HepG2 (cell line): ENCODE measurements at regions not wholly inside any gene's neighbourhood (a gene's known extent, or its start where the extent isn't known, plus 50 kb on each side); places are given as distances from the start of the nearest gene placed in this dataset.

Experiments used
- ATAC-seq: fragments of 200-7000 bp; cut with Tn5 transposase; 3 replicates; pipeline ENCODE4 v1.9.1; 2020; ENCODE audit warnings: mild to moderate bottlenecking, moderate library complexity
- BruUV-seq: library from RNA; stranded (reverse); fragments of 400-500 nt; replicated peaks from 2 replicates; lab custom pipeline; 2021; lab: Mats Ljungman, UMichigan
- CTCF ChIA-PET: fragments of 300-600 bp; formaldehyde crosslinking; extraction: SDS; loops from one replicate; lab custom pipeline; 2021; ENCODE audit warnings: low total read pairs, inconsistent platforms, low intra/inter-chr PET ratio; lab: Yijun Ruan, JAX
- POLR2A ChIA-PET: fragments of 350-600 bp; sonication (Branson Sonifier 250); formaldehyde crosslinking; loops from one replicate; lab custom pipeline; 2020; ENCODE audit warnings: antibody characterized with exemption, inconsistent platforms; lab: Yijun Ruan, JAX
- DNase-seq: peaks from one replicate; pipeline ENCODE4 v3.0.0-alpha.2; 2015; ENCODE audit warnings: low spot score
- FAIRE-seq: peaks from 3 replicates; lab custom pipeline; 2011; peaks lifted over from hg19 to GRCh38; lab: Jason Lieb, UNC
- H2AFZ ChIP-seq: one replicate; pipeline ENCODE4 v1.6.1; 2011; ENCODE audit warnings: low read length, inconsistent platforms
- H3K27ac ChIP-seq: fragments of 300-600 bp; 3 replicates; pipeline ENCODE4 v1.8.0; 2011; ENCODE audit warnings: mixed run types, mild to moderate bottlenecking, mixed read lengths, low read length, inconsistent platforms; ENCODE audit not compliant: insufficient read depth; ENCODE audit errors: extremely low read length
- H3K27me3 ChIP-seq, 2 experiments: fragments of 200-600 bp in 1 of 2; 2 replicates in 1 of 2; 3 replicates in 1 of 2; pipeline versions ENCODE4 v1.6.0 to v1.8.0; 2011; ENCODE audit warnings: low read length in 2 of 2, mild to moderate bottlenecking in 2 of 2, moderate library complexity in 2 of 2, inconsistent platforms in 1 of 2; ENCODE audit not compliant: insufficient read depth in 2 of 2, control insufficient read depth in 1 of 2
- H3K36me3 ChIP-seq, 2 experiments: fragments of 200-600 bp in 1 of 2; replicated peaks in 1 of 2; 2 replicates in 1 of 2; 3 replicates in 1 of 2; pipeline versions ENCODE4 v1.5.1 to v1.8.0; 2011; ENCODE audit warnings: low read length in 2 of 2, inconsistent platforms in 1 of 2; ENCODE audit not compliant: insufficient read depth in 2 of 2, control insufficient read depth in 1 of 2
- H3K4me1 ChIP-seq: 2 replicates; pipeline ENCODE4 v1.5.1; 2012; ENCODE audit warnings: low read length, inconsistent platforms; ENCODE audit not compliant: insufficient read depth
- H3K4me2 ChIP-seq: 2 replicates; pipeline ENCODE4 v1.6.0; 2011; ENCODE audit warnings: low read depth, low read length, inconsistent platforms
- H3K4me3 ChIP-seq, 3 experiments: fragments of 200-600 bp in 1 of 3; sonication (generic), shearing (Covaris generic) in 1 of 3; replicated peaks in 1 of 3; 2 replicates each; pipeline ENCODE4 v1.5.1; 2011 to 2016; ENCODE audit warnings: low read length in 3 of 3, inconsistent platforms in 2 of 3, low read depth in 2 of 3, mild to moderate bottlenecking in 2 of 3, control low read depth in 1 of 3, mixed read lengths in 1 of 3; ENCODE audit not compliant: insufficient read depth in 1 of 3
- H3K79me2 ChIP-seq: one replicate; pipeline ENCODE4 v1.6.1; 2011; ENCODE audit warnings: low read length, inconsistent platforms; ENCODE audit not compliant: insufficient read depth
- H3K9ac ChIP-seq: 2 replicates; pipeline ENCODE4 v1.6.0; 2011; ENCODE audit warnings: mild to moderate bottlenecking, low read depth, low read length, inconsistent platforms; ENCODE audit not compliant: insufficient read depth
- H3K9me3 ChIP-seq: 2 replicates; pipeline ENCODE4 v1.5.1; 2012; ENCODE audit warnings: mild to moderate bottlenecking, low read length
- H4K20me1 ChIP-seq: 2 replicates; pipeline ENCODE4 v1.6.0; 2011; ENCODE audit warnings: inconsistent platforms, mild to moderate bottlenecking, low read length, moderate library complexity; ENCODE audit not compliant: insufficient read depth
- ATF4 ChIP-seq, 2 experiments: fragments of 450-650 bp in 1 of 2; sonication (generic) in 1 of 2; formaldehyde crosslinking; IDR thresholded peaks; 2 replicates each; pipeline versions ENCODE4 v1.5.0 to v1.8.0; 2020 to 2022; ENCODE audit warnings: mild to moderate bottlenecking in 1 of 2, missing genetic modification reagents in 1 of 2
- FOSL2 ChIP-seq: sonication (generic); formaldehyde crosslinking; IDR thresholded peaks from 2 replicates; pipeline ENCODE4 v1.4.0; 2020; ENCODE audit warnings: missing genetic modification reagents
- HOXA7 ChIP-seq: sonication (generic); formaldehyde crosslinking; IDR thresholded peaks from 2 replicates; pipeline ENCODE4 v1.8.1; 2022; ENCODE audit warnings: mild to moderate bottlenecking, missing genetic modification reagents, moderate library complexity
- MED8 ChIP-seq: sonication (generic); formaldehyde crosslinking; IDR thresholded peaks from 2 replicates; pipeline ENCODE4 v1.8.1; 2023; ENCODE audit warnings: mild to moderate bottlenecking, missing genetic modification reagents; ENCODE audit not compliant: insufficient replicate concordance
- NFE2L2 ChIP-seq: fragments of 150-350 bp; IDR thresholded peaks from 2 replicates; pipeline ENCODE4 v1.6.1; 2014; ENCODE audit warnings: low read length
- PITX1 ChIP-seq: sonication (generic); formaldehyde crosslinking; IDR thresholded peaks from 2 replicates; pipeline ENCODE4 v1.5.1; 2020; ENCODE audit warnings: mild to moderate bottlenecking, missing genetic modification reagents
- SP2 ChIP-seq: sonication (generic); formaldehyde crosslinking; IDR thresholded peaks from 2 replicates; pipeline ENCODE4 v1.5.1; 2020; ENCODE audit warnings: mild to moderate bottlenecking, missing genetic modification reagents
- ZFP62 ChIP-seq: sonication (generic); formaldehyde crosslinking; IDR thresholded peaks from 2 replicates; pipeline ENCODE4 v1.4.0; 2020; ENCODE audit warnings: missing genetic modification reagents
- ZNF317 ChIP-seq: sonication (generic); formaldehyde crosslinking; IDR thresholded peaks from 2 replicates; pipeline ENCODE4 v1.5.0; 2020; ENCODE audit warnings: mild to moderate bottlenecking, missing genetic modification reagents
- ZNF367 ChIP-seq: sonication (generic); formaldehyde crosslinking; IDR thresholded peaks from 2 replicates; pipeline ENCODE4 v1.4.0; 2020; ENCODE audit warnings: missing genetic modification reagents, borderline replicate concordance
- ZNF530 ChIP-seq: sonication (generic); formaldehyde crosslinking; IDR thresholded peaks from 2 replicates; pipeline ENCODE4 v1.5.0; 2020; ENCODE audit warnings: low read depth, mild to moderate bottlenecking, missing genetic modification reagents
- ZNF615 ChIP-seq: sonication (generic); formaldehyde crosslinking; IDR thresholded peaks from 2 replicates; pipeline ENCODE4 v1.5.0; 2020; ENCODE audit warnings: mild to moderate bottlenecking, missing genetic modification reagents, borderline replicate concordance
- ZNF646 ChIP-seq: sonication (generic); formaldehyde crosslinking; IDR thresholded peaks from 2 replicates; pipeline ENCODE4 v1.9.0; 2021; ENCODE audit warnings: mild to moderate bottlenecking, missing genetic modification reagents
- WGBS: methylation state at CpG from one replicate; pipeline ENCODE4 v1.1.6; 2017; ENCODE audit warnings: low lambda C conversion rate; 5-methylcytosine and 5-hydroxymethylcytosine counted together
- in situ Hi-C: cut with HindIII; loops from 2 replicates; pipeline ENCODE4 v1.10.0; 2017; ENCODE audit warnings: low pct_unique_long_range_greater_than_20kb; ENCODE audit not compliant: extremely low pct_ligation_motif_present
- intact Hi-C: fragments of 100-400 bp; cut with micrococcal nuclease; formaldehyde crosslinking; loops from one replicate; pipeline ENCODE4 v1.10.0; 2022; ENCODE audit not compliant: unreplicated experiment

- Histone ChIP-seq H3K27ac (no peak overlapping the region), H3K36me3 (no peaks in the 10 kb centered on the region), H3K4me3 (no peak overlapping the region), H3K79me2 (no peaks in the 10 kb centered on the region), H3K4me2 (no peak overlapping the region), H2AFZ (no peak overlapping the region), H3K4me1 (no peaks in the 10 kb centered on the region), H3K27me3 (peaks cover 1 to 23% of the 10 kb centered on the region in 2 experiments; a peak in 4 of 5 replicates), H4K20me1 (no peaks in the 10 kb centered on the region), H3K9ac (no peak overlapping the region), H3K9me3 (no peaks in the 10 kb centered on the region)
- TF ChIP-seq HOXA7 (CRISPR knock-in tag) (no peak), ZNF317 (CRISPR knock-in tag) (no peak), ZNF530 (no peak), ZFP62 (CRISPR knock-in tag) (no peak), NFE2L2 (no peak), PITX1 (no peak), ZNF615 (no peak), ZNF367 (no peak)
- ATAC-seq (no peak), FAIRE-seq (no peak), DNase-seq (no peak)
- in situ Hi-C loops (no loop called here), intact Hi-C loops (no loop called here)
- 21% methylated on average over 8 of the region's 8 CpGs for WGBS
- ChIA-PET CTCF (no interaction called here), POLR2A (no interaction called here)
- no TSS peak for BruUV-seq
Measured at GRCh38 chr1:47590523-47591225, 152.8 kb downstream of the FOXD2 start.

GRCh38 chr1:47591801-47592200, 154.0 kb downstream of the FOXD2 start:
- DNase-seq, result no peak
- Histone ChIP-seq H3K4me2 (no peak overlapping the region), H3K79me2 (no peaks in the 10 kb centered on the region), H3K9me3 (no peaks in the 10 kb centered on the region), H3K27ac (no peak overlapping the region), H3K36me3 (no peaks in the 10 kb centered on the region), H3K9ac (no peak overlapping the region), H2AFZ (no peak overlapping the region), H3K4me3 (no peak overlapping the region), H3K27me3 (peaks cover 1 to 23% of the 10 kb centered on the region in 2 experiments; a peak in 4 of 5 replicates), H4K20me1 (no peaks in the 10 kb centered on the region), H3K4me1 (no peaks in the 10 kb centered on the region)
- peak; percentile 43 for FAIRE-seq
- POLR2A ChIA-PET, result no interaction called here
- BruUV-seq, result no TSS peak
- WGBS, result 62% methylated on average over 7 of the region's 7 CpGs
- CTCF ChIA-PET, result no interaction called here
- intact Hi-C loops, result no loop called here
- no peak for ATAC-seq
- in situ Hi-C loops, result no loop called here
- TF ChIP-seq MED8 (CRISPR knock-in tag) (no peak), ATF4 (CRISPR knock-in tag; IDR thresholded peaks at IDR 0.05) (no peak), ZNF646 (CRISPR knock-in tag) (peak; percentile 77), FOSL2 (CRISPR knock-in tag) (no peak), SP2 (CRISPR knock-in tag) (no peak)
